K562 (cell line): ENCODE measurements at regions not wholly inside any gene's neighbourhood (a gene's known extent, or its start where the extent isn't known, plus 50 kb on each side); places are given as distances from the start of the nearest gene placed in this dataset.

Source experiments
- ATAC-seq: fragments of 200-7000 bp; cut with Tn5 transposase; 3 replicates; pipeline ENCODE4 v1.9.1; 2020; ENCODE audit warnings: moderate library complexity
- BruUV-seq: library from RNA; stranded (reverse); fragments of 400-500 nt; replicated peaks from 2 replicates; lab custom pipeline; 2021; lab: Mats Ljungman, UMichigan
- CTCF ChIA-PET: fragments of 300-600 bp; formaldehyde crosslinking; extraction: SDS; loops from one replicate; lab custom pipeline; 2021; ENCODE audit warnings: low intra/inter-chr PET ratio; lab: Yijun Ruan, JAX
- POLR2A ChIA-PET: fragments of 300-600, 350-650 bp; sonication (Branson Sonifier 250); formaldehyde crosslinking; extraction: SDS; loops from one replicate; lab custom pipeline; 2021; ENCODE audit warnings: antibody characterized with exemption, inconsistent platforms; lab: Yijun Ruan, JAX
- DNase-seq, 4 experiments: peaks; one replicate each; pipeline versions ENCODE4 v3.0.0 to v3.0.0-alpha.2; 2011 to 2018; ENCODE audit warnings: low spot score in 3 of 4, mixed read lengths in 3 of 4; ENCODE audit errors: extremely low read depth in 1 of 4
- FAIRE-seq: peaks from 2 replicates; lab custom pipeline; 2011; peaks lifted over from hg19 to GRCh38; lab: Jason Lieb, UNC
- H2AFZ ChIP-seq: 2 replicates; pipeline ENCODE4 v1.6.0; 2011; ENCODE audit warnings: low read depth, low read length, control low read depth, inconsistent platforms
- H3K27ac ChIP-seq: fragments of 200-600 bp; 3 replicates; pipeline ENCODE4 v1.8.0; 2011; ENCODE audit warnings: low read depth, mild to moderate bottlenecking, control low read depth, inconsistent platforms, low read length, moderate library complexity, mixed read lengths; ENCODE audit errors: extremely low read depth
- H3K27me3 ChIP-seq, 2 experiments: fragments of 300-600 bp in 1 of 2; 2 replicates in 1 of 2; 3 replicates in 1 of 2; pipeline versions ENCODE4 v1.6.0 to v1.8.0; 2011; ENCODE audit warnings: inconsistent platforms in 2 of 2, low read length in 2 of 2, mild to moderate bottlenecking in 1 of 2, mixed read lengths in 1 of 2, moderate library complexity in 1 of 2; ENCODE audit not compliant: control insufficient read depth in 2 of 2, insufficient read depth in 2 of 2
- H3K36me3 ChIP-seq: fragments of 300-600 bp; 3 replicates; pipeline ENCODE4 v1.8.0; 2011; ENCODE audit warnings: mild to moderate bottlenecking, low read length, inconsistent platforms; ENCODE audit not compliant: control insufficient read depth, insufficient read depth
- H3K4me1 ChIP-seq, 2 experiments: fragments of 200-600 bp in 1 of 2; replicated peaks in 1 of 2; 2 replicates in 1 of 2; 3 replicates in 1 of 2; pipeline versions ENCODE4 v1.5.1 to v1.8.0; 2011; ENCODE audit warnings: inconsistent platforms in 2 of 2, low read length in 2 of 2, mild to moderate bottlenecking in 1 of 2, mixed read lengths in 1 of 2, moderate library complexity in 1 of 2; ENCODE audit not compliant: control insufficient read depth in 2 of 2, insufficient read depth in 2 of 2
- H3K4me2 ChIP-seq: 2 replicates; pipeline ENCODE4 v1.6.1; 2011; ENCODE audit warnings: low read length, control low read depth, inconsistent platforms, mixed read lengths; ENCODE audit not compliant: insufficient read depth
- H3K4me3 ChIP-seq: fragments of 200-600 bp; sonication (generic), shearing (Covaris generic); 2 replicates; pipeline ENCODE4 v1.5.1; 2016; ENCODE audit warnings: control low read depth, inconsistent platforms
- H3K79me2 ChIP-seq: fragments of 200-600 bp; 3 replicates; pipeline ENCODE4 v1.8.0; 2011; ENCODE audit warnings: low read length, inconsistent platforms; ENCODE audit not compliant: control insufficient read depth, insufficient read depth
- H3K9ac ChIP-seq, 2 experiments: 2 replicates each; pipeline versions ENCODE4 v1.6.0 to v1.6.1; 2011; ENCODE audit warnings: low read depth in 2 of 2, low read length in 2 of 2, control low read depth in 1 of 2, inconsistent platforms in 1 of 2, mild to moderate bottlenecking in 1 of 2, mixed read lengths in 1 of 2; ENCODE audit not compliant: insufficient read depth in 1 of 2
- H3K9me1 ChIP-seq: one replicate; pipeline ENCODE4 v1.6.0; 2011; ENCODE audit warnings: inconsistent platforms, mild to moderate bottlenecking, low read length, moderate library complexity; ENCODE audit not compliant: control insufficient read depth, insufficient read depth
- H3K9me3 ChIP-seq: replicated peaks from 2 replicates; pipeline ENCODE4 v1.5.1; 2011; ENCODE audit warnings: low read depth, low read length, inconsistent platforms; ENCODE audit not compliant: control insufficient read depth, insufficient read depth
- H4K20me1 ChIP-seq: replicated peaks from 2 replicates; pipeline ENCODE4 v1.6.1; 2011; ENCODE audit warnings: low read length, inconsistent platforms, mixed read lengths; ENCODE audit not compliant: control insufficient read depth, insufficient read depth
- CTCFL ChIP-seq: IDR thresholded peaks from 2 replicates; pipeline ENCODE4 v1.6.1; 2011; ENCODE audit warnings: borderline replicate concordance, low read depth, mild to moderate bottlenecking, moderate library complexity, low read length; ENCODE audit not compliant: insufficient read depth, poor library complexity, severe bottlenecking
- ETS2 ChIP-seq: IDR thresholded peaks from 2 replicates; pipeline ENCODE4 v1.6.1; 2016; ENCODE audit warnings: borderline replicate concordance, missing genetic modification characterization, mild to moderate bottlenecking, moderate library complexity, missing compliant biosample characterization; ENCODE audit not compliant: poor library complexity, severe bottlenecking
- FOS ChIP-seq: IDR thresholded peaks from 3 replicates; pipeline ENCODE4 v1.6.1; 2011; ENCODE audit not compliant: insufficient read length; ENCODE audit errors: extremely low read depth
- GTF2F1 ChIP-seq: IDR thresholded peaks from 2 replicates; pipeline ENCODE4 v1.6.1; 2011; ENCODE audit warnings: low read depth, low read length, improper control_type of control experiment
- HLTF ChIP-seq: fragments of 450-650 bp; IDR thresholded peaks from 2 replicates; pipeline ENCODE4 v1.6.1; 2016
- ILK ChIP-seq: fragments of 450-650 bp; IDR thresholded peaks from 2 replicates; pipeline ENCODE4 v1.6.1; 2016; ENCODE audit warnings: missing genetic modification characterization, low read depth, mild to moderate bottlenecking, missing compliant biosample characterization, moderate library complexity, borderline replicate concordance
- LARP7 ChIP-seq: fragments of 450-650 bp; IDR thresholded peaks from 2 replicates; pipeline ENCODE4 v1.6.1; 2016
- NUFIP1 ChIP-seq: fragments of 450-650 bp; IDR thresholded peaks from 2 replicates; pipeline ENCODE4 v1.6.1; 2018; ENCODE audit not compliant: partially characterized antibody
- POLR2AphosphoS2 ChIP-seq: IDR thresholded peaks from 2 replicates; pipeline ENCODE4 v1.6.1; 2012; ENCODE audit warnings: low read length, improper control_type of control experiment
- PYGO2 ChIP-seq: fragments of 450-650 bp; IDR thresholded peaks from 2 replicates; pipeline ENCODE4 v1.6.1; 2016; ENCODE audit warnings: mild to moderate bottlenecking, missing genetic modification characterization, moderate library complexity, missing compliant biosample characterization
- RBBP5 ChIP-seq: fragments of 200-600 bp; sonication (generic); IDR thresholded peaks from 2 replicates; pipeline ENCODE4 v1.6.1; 2012; ENCODE audit warnings: borderline replicate concordance, mild to moderate bottlenecking, low read length, control low read depth, inconsistent platforms; ENCODE audit not compliant: insufficient read depth, poor library complexity, severe bottlenecking
- SMARCA4 ChIP-seq: fragments of 450-650 bp; IDR thresholded peaks from 2 replicates; pipeline ENCODE4 v1.6.1; 2016
- SUPT5H ChIP-seq: fragments of 450-650 bp; IDR thresholded peaks from 2 replicates; pipeline ENCODE4 v1.6.1; 2016
- TEAD4 ChIP-seq, 2 experiments: sonication (generic) in 1 of 2; formaldehyde crosslinking in 1 of 2; IDR thresholded peaks; 2 replicates each; pipeline versions ENCODE4 v1.6.1 to v1.8.0; 2012 to 2022; ENCODE audit warnings: borderline replicate concordance in 1 of 2, inconsistent platforms in 1 of 2, low read length in 1 of 2, mild to moderate bottlenecking in 1 of 2, missing genetic modification reagents in 1 of 2
- ZMIZ1 ChIP-seq, 2 experiments: fragments of 150-350 bp in 1 of 2; IDR thresholded peaks; 2 replicates each; pipeline ENCODE4 v1.6.1; 2012 to 2016; ENCODE audit warnings: low read depth in 2 of 2, low read length in 2 of 2, mild to moderate bottlenecking in 1 of 2, moderate library complexity in 1 of 2
- ZNF146 ChIP-seq: IDR thresholded peaks from one replicate; pipeline ENCODE4 v1.6.1; 2018; ENCODE audit warnings: missing compliant biosample characterization; ENCODE audit not compliant: unreplicated experiment
- ZNF695 ChIP-seq: fragments of 450-650 bp; formaldehyde crosslinking; IDR thresholded peaks from 2 replicates; pipeline ENCODE4 v1.4.0; 2020; ENCODE audit warnings: mild to moderate bottlenecking, moderate library complexity
- ZNF785 ChIP-seq: fragments of 250-450 bp; sonication (Bioruptor Pico); IDR thresholded peaks from 2 replicates; pipeline ENCODE4 v1.4.0; 2020; ENCODE audit warnings: mild to moderate bottlenecking
- WGBS: fragments of 100-300 bp; shearing (Covaris generic); methylation state at CpG from one replicate; pipeline ENCODE4 v1.1.6; 2016; ENCODE audit warnings: low coverage, mixed read lengths; ENCODE audit not compliant: insufficient coverage; ENCODE audit errors: missing lambda C conversion rate; 5-methylcytosine and 5-hydroxymethylcytosine counted together
- in situ Hi-C: fragments of 300-500 bp; cut with MboI; formaldehyde crosslinking; loops from 4 replicates; pipeline ENCODE4 v1.15.0; 2018; ENCODE audit warnings: inconsistent platforms, mixed read lengths
- intact Hi-C: fragments of 100-400 bp; cut with micrococcal nuclease; formaldehyde crosslinking; loops from 2 replicates; pipeline ENCODE4 v1.14.2; 2022

- TF ChIP-seq PYGO2 (tag) (no peak), GTF2F1 (no peak), RBBP5 (no peak), CTCFL (no peak), ZNF146 (CRISPR knock-in tag) (no peak)
Observed at GRCh38 chr4:149048451-149049143, 606.4 kb upstream of the NR3C2 start (continued).

GRCh38 chr4:149047368-149047767 lies 605.2 kb upstream of the NR3C2 start:
- no peaks in the 10 kb centered on the region for H3K79me2 ChIP-seq
- no peak overlapping the region for H3K4me3 ChIP-seq
- WGBS: 0% methylated on average over 2 of the region's 2 CpGs
- in situ Hi-C loops (no loop called here), intact Hi-C loops (no loop called here)
- ChIA-PET POLR2A (no interaction called here), CTCF (no interaction called here)
- no peaks in the 10 kb centered on the region for H3K9me3 ChIP-seq
- no peaks in the 10 kb centered on the region for H3K4me1 ChIP-seq
- FAIRE-seq: no peak
- no peak for ATAC-seq
- H3K9ac ChIP-seq: no peak overlapping the region
- no peak for DNase-seq
- BruUV-seq: no TSS peak
- H3K27me3 ChIP-seq: no peaks in the 10 kb centered on the region
- H3K9me1 ChIP-seq: no peaks in the 10 kb centered on the region
- no peaks in the 10 kb centered on the region for H3K36me3 ChIP-seq
- H3K27ac ChIP-seq: no peak overlapping the region
- no peak overlapping the region for H3K4me2 ChIP-seq
- H4K20me1 ChIP-seq: no peaks in the 10 kb centered on the region
- no peak overlapping the region for H2AFZ ChIP-seq
- no peak for TF ChIP-seq ZNF785 (CRISPR knock-in tag)
- TF ChIP-seq POLR2AphosphoS2: no peak
- no peak for TF ChIP-seq SMARCA4
- TF ChIP-seq SUPT5H: no peak
- no peak for TF ChIP-seq ETS2
- no peak for TF ChIP-seq ILK
- TF ChIP-seq NUFIP1: no peak
- TF ChIP-seq ZMIZ1 (IDR thresholded peaks at IDR 0.05; ENCODE audit: low read depth in 2 of 2, low read length in 2 of 2): no peak
- TF ChIP-seq LARP7: no peak
- no peak for TF ChIP-seq TEAD4 (IDR thresholded peaks at IDR 0.05; ENCODE audit: low read length)
- TF ChIP-seq TEAD4 (CRISPR knock-in tag; IDR thresholded peaks at IDR 0.05; ENCODE audit: borderline replicate concordance): no peak
- no peak for TF ChIP-seq FOS
- no peak for TF ChIP-seq HLTF
- TF ChIP-seq ZNF695 (CRISPR knock-in tag): no peak
